Liver (tissue), 8 donors: ENCODE measurements at regions not wholly inside any gene's neighbourhood (a gene's known extent, or its start where the extent isn't known, plus 50 kb on each side); places are given as distances from the start of the nearest gene placed in this dataset.

Source experiments
- DNase-seq: peaks from one replicate; pipeline ENCODE4 v3.0.0-alpha.2; 2017; ENCODE audit warnings: low spot score
- H3K27ac ChIP-seq, 2 donors: one replicate each; pipeline ENCODE4 v1.7.0; 2013; ENCODE audit warnings: inconsistent platforms in 2 of 2, low read length in 2 of 2, control low read depth in 1 of 2, low read depth in 1 of 2, mild to moderate bottlenecking in 1 of 2
- H3K27me3 ChIP-seq, 4 donors: one replicate each; pipeline versions ENCODE4 v1.6.1 to v1.7.0; 2013; ENCODE audit warnings: low read length in 3 of 4, inconsistent platforms in 1 of 4, mild to moderate bottlenecking in 1 of 4, moderate library complexity in 1 of 4; ENCODE audit not compliant: control insufficient read depth in 4 of 4, insufficient read depth in 4 of 4
- H3K36me3 ChIP-seq, 4 donors: one replicate each; pipeline versions ENCODE4 v1.6.1 to v1.7.0; 2013; ENCODE audit warnings: low read length in 3 of 4, mild to moderate bottlenecking in 3 of 4, low read depth in 1 of 4, moderate library complexity in 1 of 4; ENCODE audit not compliant: control insufficient read depth in 4 of 4, insufficient read depth in 3 of 4
- H3K4me1 ChIP-seq, 4 donors: one replicate each; pipeline versions ENCODE4 v1.6.1 to v1.7.0; 2013; ENCODE audit warnings: low read length in 3 of 4, mild to moderate bottlenecking in 3 of 4, moderate library complexity in 1 of 4; ENCODE audit not compliant: control insufficient read depth in 4 of 4, insufficient read depth in 4 of 4
- H3K4me3 ChIP-seq, 3 donors: one replicate each; pipeline versions ENCODE4 v1.6.1 to v1.7.0; 2013; ENCODE audit warnings: low read length in 3 of 3, control low read depth in 1 of 3, low read depth in 1 of 3, mild to moderate bottlenecking in 1 of 3
- H3K9ac ChIP-seq, 2 donors: one replicate each; pipeline ENCODE4 v1.7.0; 2013; ENCODE audit warnings: low read length in 2 of 2, mild to moderate bottlenecking in 2 of 2, moderate library complexity in 2 of 2, control low read depth in 1 of 2, low read depth in 1 of 2
- H3K9me3 ChIP-seq, 4 donors: one replicate each; pipeline versions ENCODE4 v1.6.1 to v1.7.0; 2013; ENCODE audit warnings: low read length in 3 of 4; ENCODE audit not compliant: control insufficient read depth in 4 of 4
- ATF3 ChIP-seq: IDR thresholded peaks from 2 replicates; pipeline ENCODE4 v1.6.1; 2016; ENCODE audit warnings: antibody characterized with exemption
- CTCF ChIP-seq: fragments of 150-350 bp; IDR thresholded peaks from 2 replicates; pipeline ENCODE4 v1.5.1; 2017; ENCODE audit warnings: improper control_type of control experiment, low read depth, low read length; ENCODE audit not compliant: missing input control
- EGR1 ChIP-seq, 2 donors: IDR thresholded peaks; 2 replicates each; pipeline ENCODE4 v1.6.1; 2016 to 2018; ENCODE audit warnings: antibody characterized with exemption in 2 of 2, low read depth in 2 of 2
- FOXA1 ChIP-seq: IDR thresholded peaks from 2 replicates; pipeline ENCODE4 v1.6.1; 2016; ENCODE audit warnings: antibody characterized with exemption
- FOXA2 ChIP-seq: IDR thresholded peaks from 2 replicates; pipeline ENCODE4 v1.6.1; 2016; ENCODE audit warnings: antibody characterized with exemption
- GABPA ChIP-seq, 2 donors: IDR thresholded peaks in 1 of 2; conservative IDR thresholded peaks in 1 of 2; 2 replicates each; pipeline ENCODE4 v1.6.1; 2016; ENCODE audit warnings: antibody characterized with exemption in 2 of 2, mild to moderate bottlenecking in 1 of 2, moderate library complexity in 1 of 2
- HNF4A ChIP-seq, 2 donors: conservative IDR thresholded peaks; 2 replicates each; pipeline ENCODE4 v1.6.1; 2016; ENCODE audit warnings: antibody characterized with exemption in 2 of 2, mild to moderate bottlenecking in 2 of 2
- HNF4G ChIP-seq: IDR thresholded peaks from 2 replicates; pipeline ENCODE4 v1.6.1; 2016; ENCODE audit warnings: antibody characterized with exemption
- JUND ChIP-seq, 2 donors: IDR thresholded peaks; 2 replicates each; pipeline ENCODE4 v1.6.1; 2016; ENCODE audit warnings: antibody characterized with exemption in 2 of 2
- MAX ChIP-seq: IDR thresholded peaks from 2 replicates; pipeline ENCODE4 v1.6.1; 2016; ENCODE audit warnings: antibody characterized with exemption
- NR2F2 ChIP-seq: IDR thresholded peaks from 2 replicates; pipeline ENCODE4 v1.6.1; 2016; ENCODE audit warnings: antibody characterized with exemption
- RAD21 ChIP-seq, 2 donors: IDR thresholded peaks; 2 replicates each; pipeline ENCODE4 v1.6.1; 2016; ENCODE audit warnings: antibody characterized with exemption in 2 of 2, mild to moderate bottlenecking in 2 of 2
- REST ChIP-seq: IDR thresholded peaks from 2 replicates; pipeline ENCODE4 v1.6.1; 2016; ENCODE audit warnings: antibody characterized with exemption, mild to moderate bottlenecking
- RXRA ChIP-seq, 2 donors: IDR thresholded peaks; 2 replicates each; pipeline ENCODE4 v1.6.1; 2017 to 2018; ENCODE audit warnings: antibody characterized with exemption in 2 of 2, mild to moderate bottlenecking in 1 of 2
- SP1 ChIP-seq: IDR thresholded peaks from 2 replicates; pipeline ENCODE4 v1.6.1; 2018; ENCODE audit warnings: antibody characterized with exemption, mild to moderate bottlenecking
- TAF1 ChIP-seq: conservative IDR thresholded peaks from 2 replicates; pipeline ENCODE4 v1.6.1; 2016; ENCODE audit warnings: antibody characterized with exemption, mild to moderate bottlenecking
- YY1 ChIP-seq: IDR thresholded peaks from 2 replicates; pipeline ENCODE4 v1.6.1; 2016; ENCODE audit warnings: antibody characterized with exemption, mild to moderate bottlenecking
- ZBTB33 ChIP-seq: IDR thresholded peaks from 2 replicates; pipeline ENCODE4 v1.6.1; 2016; ENCODE audit warnings: antibody characterized with exemption
- WGBS: extraction: QIAGEN DNeasy Blood & Tissue Kit; methylation state at CpG from one replicate; pipeline ENCODE4 v1.1.7; 2013; 5-methylcytosine and 5-hydroxymethylcytosine counted together
- donor health status: healthy.
- donor health status: healthy.
- donor health status: healthy.
- donor health status: healthy.
- donor health status: healthy.

GRCh38 chr13:21831654-21832324 is 160.9 kb downstream of the FGF9 start:
- Histone ChIP-seq H3K27me3 (no peaks in the 10 kb centered on the region), H3K9ac (no peak overlapping the region), H3K27ac (no peak overlapping the region), H3K36me3 (no peaks in the 10 kb centered on the region), H3K4me3 (no peak overlapping the region), H3K4me1 (no peaks in the 10 kb centered on the region), H3K9me3 (no peaks in the 10 kb centered on the region)
- WGBS, result 91% methylated on average over 13 of the region's 13 CpGs
- no peak for DNase-seq
- TF ChIP-seq CTCF, result no peak
- TF ChIP-seq HNF4G, result no peak
- TF ChIP-seq ZBTB33, result no peak
- TF ChIP-seq EGR1 (IDR thresholded peaks at IDR 0.05; ENCODE audit: low read depth in 2 of 2), result no peak
- TF ChIP-seq YY1, result no peak
- no peak for TF ChIP-seq MAX
- no peak for TF ChIP-seq HNF4A (conservative IDR thresholded peaks at IDR 0.05)
- TF ChIP-seq RAD21 (IDR thresholded peaks at IDR 0.05), result no peak
- no peak for TF ChIP-seq JUND (IDR thresholded peaks at IDR 0.05)
- TF ChIP-seq RXRA (IDR thresholded peaks at IDR 0.05), result no peak
- no peak for TF ChIP-seq NR2F2
- no peak for TF ChIP-seq FOXA1
- no peak for TF ChIP-seq GABPA (IDR thresholded peaks at IDR 0.05 in 1 of 2, conservative IDR thresholded peaks at IDR 0.05 in 1 of 2)

- Histone ChIP-seq H3K27me3 (no peaks in the 10 kb centered on the region), H3K36me3 (no peaks in the 10 kb centered on the region), H3K27ac (no peak overlapping the region), H3K9ac (no peak overlapping the region), H3K9me3 (no peaks in the 10 kb centered on the region), H3K4me1 (no peaks in the 10 kb centered on the region), H3K4me3 (no peak overlapping the region)
- no peak for DNase-seq
- TF ChIP-seq REST, result no peak
- TF ChIP-seq RXRA (IDR thresholded peaks at IDR 0.05), result no peak
- no peak for TF ChIP-seq SP1
- TF ChIP-seq TAF1, result no peak
- no peak for TF ChIP-seq EGR1 (IDR thresholded peaks at IDR 0.05; ENCODE audit: low read depth in 2 of 2)
- TF ChIP-seq GABPA (IDR thresholded peaks at IDR 0.05 in 1 of 2, conservative IDR thresholded peaks at IDR 0.05 in 1 of 2), result no peak
- TF ChIP-seq FOXA1, result no peak
- TF ChIP-seq NR2F2, result no peak
- TF ChIP-seq MAX, result no peak
- TF ChIP-seq JUND (IDR thresholded peaks at IDR 0.05), result no peak
- no peak for TF ChIP-seq ATF3
- no peak for TF ChIP-seq FOXA2
- TF ChIP-seq YY1, result no peak
- TF ChIP-seq HNF4G, result no peak
- TF ChIP-seq RAD21 (IDR thresholded peaks at IDR 0.05), result no peak
- TF ChIP-seq CTCF, result no peak
- TF ChIP-seq ZBTB33, result no peak
- WGBS, result 82% methylated on average over 9 of the region's 9 CpGs
Observed at GRCh38 chr13:21833921-21834320, 163.0 kb downstream of the FGF9 start.
